IPS DF 4.7 (cell line): ENCODE measurements at regions not wholly inside any gene's neighbourhood (a gene's known extent, or its start where the extent isn't known, plus 50 kb on each side); places are given as distances from the start of the nearest gene placed in this dataset.
"Not testable (repeated sequence)": the region's sequence is repeated elsewhere in the genome, so short reads cannot be mapped to it uniquely, and the experiment has no call there.

Experiments used
- DNase-seq: peaks from one replicate; pipeline ENCODE4 v3.0.0-alpha.2; 2013; ENCODE audit warnings: low spot score; ENCODE audit errors: extremely low read depth

DNA sequence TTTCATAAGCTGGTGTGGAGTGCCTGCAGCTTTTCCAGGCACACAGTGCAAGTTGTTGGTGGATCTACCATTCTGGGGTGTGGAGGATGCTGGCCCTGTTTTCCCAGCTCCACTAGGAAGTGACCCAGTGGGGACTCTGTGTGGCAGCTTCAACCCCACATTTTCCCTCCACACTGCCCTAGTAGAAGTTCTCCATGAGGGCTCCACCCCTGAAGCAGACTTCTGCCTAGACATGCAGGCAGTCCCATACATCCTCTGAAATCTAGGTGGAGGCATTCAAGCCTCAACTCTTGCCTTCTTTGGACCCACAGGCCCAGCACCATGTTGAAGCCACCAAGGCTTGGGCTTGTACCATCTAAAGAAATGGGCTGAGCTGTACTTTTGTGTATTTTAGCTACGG lies 206.2 kb upstream of the GRM7 start:
- DNase-seq, result no peak

DNA sequence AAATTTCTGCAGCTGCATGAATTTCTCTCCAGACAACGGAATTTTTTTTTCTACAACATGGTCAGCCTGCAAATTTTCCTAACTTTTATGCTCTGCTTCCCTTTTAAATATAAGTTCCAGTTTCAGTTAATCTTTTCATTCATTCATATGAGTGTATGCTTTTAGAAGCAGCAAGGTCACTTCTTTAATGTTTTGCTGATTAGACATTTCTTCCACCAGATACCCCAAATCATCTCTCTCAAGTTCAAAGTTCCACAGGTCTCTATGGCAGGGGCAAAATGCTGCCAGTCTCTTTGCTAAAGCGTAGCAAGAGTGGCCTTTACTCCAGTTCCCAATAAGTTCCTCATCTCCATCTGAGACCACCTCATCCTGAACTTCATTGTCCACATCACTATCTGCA lies 205.6 kb upstream of the GRM7 start:
- DNase-seq, result no peak

DNA sequence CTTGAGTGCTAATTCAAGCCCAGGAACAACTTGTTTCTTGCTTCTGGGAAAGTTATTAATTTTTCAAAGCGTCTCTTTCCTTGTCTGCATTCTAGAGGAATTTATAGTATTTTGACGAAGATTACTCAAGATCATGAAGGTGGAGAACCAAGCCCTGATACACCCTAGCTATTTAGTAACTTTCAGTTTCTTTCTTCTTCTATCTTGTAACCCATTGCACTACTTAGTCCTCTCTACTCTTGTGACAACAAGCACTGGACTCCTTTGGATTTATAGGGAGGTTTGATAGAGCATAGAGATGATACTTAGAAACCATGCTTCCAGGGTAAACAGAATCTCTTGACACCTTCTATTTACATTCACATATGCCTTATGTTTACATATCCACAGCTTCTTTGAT lies 203.3 kb upstream of the GRM7 start:
- DNase-seq, result no peak

DNA sequence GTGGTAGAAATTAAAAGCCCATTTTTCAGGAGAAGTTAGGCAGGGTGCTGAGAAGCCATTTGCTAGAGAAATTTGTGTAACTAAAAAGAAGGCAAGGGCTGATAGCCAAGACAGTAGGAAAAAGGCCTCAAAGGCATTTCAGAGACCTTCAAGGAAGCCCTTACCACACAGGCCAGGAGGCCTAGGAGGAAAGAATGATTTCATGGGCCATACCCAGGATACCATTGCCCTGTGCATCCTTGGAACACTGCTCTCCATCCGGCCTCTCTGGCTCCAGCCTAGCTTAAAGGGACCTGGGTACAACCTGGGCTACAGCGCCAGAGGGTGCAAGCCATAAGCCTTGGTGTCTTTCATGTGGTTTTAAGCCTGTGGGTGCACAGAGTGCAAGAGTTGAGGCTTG lies 193.6 kb upstream of the GRM7 start:
- DNase-seq, result no peak

DNA sequence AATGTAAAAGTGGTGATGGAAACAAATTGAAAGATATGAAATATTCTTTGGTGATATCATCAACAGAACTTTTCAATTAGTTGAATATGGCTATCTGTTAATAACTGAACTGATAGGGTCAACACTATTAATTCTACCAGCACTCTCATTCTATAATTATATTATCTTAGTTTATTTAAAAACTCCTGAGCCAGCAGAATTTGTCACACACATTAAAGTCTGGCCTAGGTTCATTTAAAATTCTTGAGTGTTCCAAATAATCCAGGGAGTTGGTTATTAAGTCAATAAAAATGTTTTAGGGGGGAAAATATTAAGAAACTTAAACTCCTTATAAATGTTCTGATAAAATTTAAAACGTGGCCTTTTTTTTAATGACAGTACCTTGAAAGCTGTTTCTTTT lies 189.6 kb upstream of the GRM7 start:
- no peak for DNase-seq

DNA sequence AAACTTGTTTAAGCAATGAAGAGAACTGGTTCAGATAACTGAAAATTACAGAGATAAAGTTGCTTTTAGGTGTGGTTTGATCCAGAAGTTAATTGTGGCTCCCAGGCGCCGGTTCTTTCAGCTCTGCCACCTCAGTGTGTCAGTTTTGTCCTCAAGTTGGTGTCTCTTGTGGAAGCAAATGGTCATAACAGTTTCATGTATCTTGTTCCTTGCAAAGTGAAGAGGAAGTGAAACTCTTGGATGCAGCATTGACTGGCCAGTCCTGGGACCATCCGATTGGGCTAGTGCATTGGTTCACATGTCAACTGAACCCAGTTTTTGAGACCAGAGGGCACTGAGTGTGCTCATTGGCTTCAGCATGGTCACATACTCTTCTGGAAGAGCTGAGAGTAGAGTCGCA lies 181.4 kb upstream of the GRM7 start:
- no peak for DNase-seq

DNA sequence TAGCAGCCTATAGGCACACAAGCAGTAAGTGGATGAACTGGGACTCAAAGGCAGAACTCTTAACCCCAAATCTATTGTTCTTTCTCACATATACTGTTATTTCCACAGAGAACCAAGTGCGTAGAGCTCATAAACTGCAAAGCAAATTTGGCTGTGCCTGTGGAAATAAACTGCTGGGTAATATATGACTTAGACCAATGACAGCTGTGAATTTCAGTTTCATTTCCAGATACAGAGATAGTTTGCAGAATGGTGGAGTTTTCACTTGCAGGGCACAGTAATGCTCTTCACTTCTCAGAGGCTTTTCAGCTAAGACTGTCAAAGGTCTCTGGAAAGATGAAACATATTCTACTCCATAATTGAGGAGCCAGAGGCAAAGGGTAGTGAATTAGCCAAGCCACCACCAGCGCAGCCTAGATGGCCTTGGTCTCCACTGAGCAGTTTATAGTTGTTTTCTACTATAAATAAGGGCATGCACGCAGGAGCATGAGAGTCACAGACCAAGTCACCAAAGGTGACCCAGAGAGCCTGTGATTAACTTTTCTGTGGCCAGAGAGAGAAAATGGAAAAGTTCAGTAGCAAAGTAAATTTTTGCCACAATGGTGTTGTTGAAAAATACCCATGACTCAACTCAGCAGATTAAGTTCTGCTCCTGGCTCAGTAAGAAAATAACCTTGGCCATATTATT lies 180.7 kb upstream of the GRM7 start:
- no peak for DNase-seq

DNA sequence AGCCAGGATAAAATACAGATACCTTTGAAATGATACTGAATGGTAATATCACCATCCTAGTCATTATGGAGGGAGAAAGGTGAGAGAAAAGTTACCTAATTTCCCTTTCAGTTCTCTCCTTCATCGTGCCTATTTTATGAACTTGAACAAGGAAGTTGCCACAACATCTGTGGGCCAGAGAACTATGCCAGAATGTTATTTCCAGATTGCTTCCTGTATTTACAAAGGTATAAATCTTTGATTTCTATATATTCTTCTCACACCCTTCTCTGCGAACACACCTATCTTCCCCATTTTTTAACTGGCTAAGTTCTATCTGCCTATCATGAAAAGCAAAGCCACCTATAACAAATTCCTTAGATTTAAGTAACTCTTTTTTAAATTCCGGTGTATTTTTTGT lies 163.6 kb upstream of the GRM7 start:
- no peak for DNase-seq

DNA sequence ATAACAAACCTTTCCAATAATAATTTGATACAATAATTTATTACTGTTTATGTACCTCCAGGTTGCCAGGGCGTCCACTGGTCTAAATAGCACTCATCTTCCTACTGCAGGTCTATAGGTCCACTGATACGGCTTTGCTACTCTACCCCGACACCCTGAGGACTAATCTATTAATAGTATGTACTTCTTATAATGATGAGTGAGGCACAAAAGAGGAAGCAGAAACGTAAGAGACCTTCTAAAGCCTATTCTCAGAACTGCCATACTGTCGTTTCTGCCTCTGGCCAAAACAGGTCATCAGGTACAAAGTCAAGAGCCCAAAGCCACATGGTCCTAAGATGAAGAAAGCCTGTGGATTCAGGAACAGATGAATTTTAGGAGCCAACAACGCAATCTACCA lies 163.2 kb upstream of the GRM7 start:
- DNase-seq, result no peak

DNA sequence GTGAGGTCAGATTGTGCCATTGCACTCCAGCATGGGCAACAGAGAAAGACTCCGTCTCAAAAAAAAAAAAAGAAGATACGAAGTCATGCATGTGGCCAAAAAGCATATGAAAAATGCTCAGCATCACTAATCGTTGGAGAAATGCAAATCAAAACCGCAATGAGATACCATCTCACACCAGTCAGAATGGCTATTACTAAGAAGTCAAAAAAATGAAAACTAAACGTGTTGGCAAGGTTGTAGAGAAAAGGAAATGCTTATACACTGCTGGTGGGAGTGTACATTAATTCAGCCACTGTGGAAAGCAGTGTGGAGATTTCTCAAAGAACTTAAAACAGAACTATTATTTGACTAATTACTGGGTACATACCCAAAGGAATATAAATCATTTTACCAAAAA lies 156.1 kb upstream of the GRM7 start:
- not testable (repeated sequence) for DNase-seq

DNA sequence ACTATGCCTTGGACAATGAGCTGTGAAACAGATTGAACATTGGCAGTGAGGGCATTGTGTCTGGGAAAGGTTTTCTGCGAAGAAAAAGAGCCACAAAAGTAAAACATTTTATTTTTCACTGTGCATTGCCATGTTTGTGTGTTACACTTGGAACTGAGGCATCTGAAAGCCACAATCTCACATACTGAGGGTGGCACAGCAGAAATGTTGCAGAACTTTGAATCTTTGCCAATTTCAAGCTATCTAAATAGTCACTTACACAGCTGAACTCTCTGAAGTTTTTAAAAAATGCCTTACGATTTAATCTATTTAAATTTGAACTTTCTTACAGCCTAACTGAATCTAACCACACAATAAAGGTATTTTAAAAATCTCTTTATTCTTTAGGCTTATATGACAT lies 154.1 kb upstream of the GRM7 start:
- no peak for DNase-seq

DNA sequence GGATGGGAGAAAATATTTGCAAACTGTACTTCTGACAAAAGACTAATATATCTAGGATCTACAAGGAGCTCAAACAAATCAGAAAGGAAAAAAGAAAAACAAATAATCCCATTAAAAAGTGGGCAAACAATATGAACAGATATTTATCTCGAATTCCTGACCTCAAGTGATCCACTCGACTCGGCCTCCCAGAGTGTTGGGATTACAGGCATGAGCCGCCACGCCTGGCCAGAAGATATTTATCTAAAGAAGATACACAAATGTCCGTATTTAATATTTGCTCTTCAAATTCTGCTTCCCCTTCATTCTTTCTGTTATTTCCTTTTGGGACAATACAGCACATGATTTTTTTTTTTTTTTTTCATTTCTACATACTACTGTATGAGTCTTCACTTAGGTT lies 151.7 kb upstream of the GRM7 start:
- no peak for DNase-seq

DNA sequence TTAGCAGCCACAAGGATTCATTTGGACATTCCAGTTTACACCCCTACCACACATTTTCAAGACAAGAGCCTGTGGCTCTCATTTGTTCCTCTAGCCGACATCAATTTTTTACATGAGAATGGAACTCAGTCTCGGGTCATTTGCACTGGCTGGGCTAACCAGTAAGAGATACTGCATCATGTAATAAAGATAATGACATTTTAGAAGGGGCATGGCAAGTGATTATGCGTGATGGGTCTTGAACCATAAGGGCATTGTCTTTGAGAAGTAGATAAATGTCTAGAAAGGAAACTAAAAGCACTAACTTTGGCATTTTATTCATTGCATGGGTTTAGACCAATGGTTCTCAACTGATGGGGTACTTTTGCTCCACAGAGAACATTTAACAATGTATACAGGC lies 146.0 kb upstream of the GRM7 start:
- no peak for DNase-seq

DNA sequence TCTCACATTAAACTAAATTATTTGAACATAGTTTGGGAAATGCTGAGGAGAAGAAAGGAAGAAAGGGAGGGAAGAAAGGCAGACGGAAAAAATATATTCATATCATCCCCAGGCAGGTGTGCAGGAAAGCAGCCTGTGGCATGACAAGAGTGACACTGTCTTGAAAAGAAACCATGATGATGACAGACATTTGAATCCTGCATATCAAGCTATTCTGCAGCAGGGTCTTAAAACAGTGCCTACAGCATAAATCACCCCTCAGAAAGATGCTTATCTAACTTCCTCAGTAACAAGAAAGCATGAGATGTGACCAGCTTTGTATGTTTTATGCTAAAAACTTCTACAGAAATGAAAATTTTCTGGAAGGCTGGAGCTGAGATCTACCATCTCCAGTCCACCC lies 144.5 kb upstream of the GRM7 start:
- DNase-seq, result no peak

DNA sequence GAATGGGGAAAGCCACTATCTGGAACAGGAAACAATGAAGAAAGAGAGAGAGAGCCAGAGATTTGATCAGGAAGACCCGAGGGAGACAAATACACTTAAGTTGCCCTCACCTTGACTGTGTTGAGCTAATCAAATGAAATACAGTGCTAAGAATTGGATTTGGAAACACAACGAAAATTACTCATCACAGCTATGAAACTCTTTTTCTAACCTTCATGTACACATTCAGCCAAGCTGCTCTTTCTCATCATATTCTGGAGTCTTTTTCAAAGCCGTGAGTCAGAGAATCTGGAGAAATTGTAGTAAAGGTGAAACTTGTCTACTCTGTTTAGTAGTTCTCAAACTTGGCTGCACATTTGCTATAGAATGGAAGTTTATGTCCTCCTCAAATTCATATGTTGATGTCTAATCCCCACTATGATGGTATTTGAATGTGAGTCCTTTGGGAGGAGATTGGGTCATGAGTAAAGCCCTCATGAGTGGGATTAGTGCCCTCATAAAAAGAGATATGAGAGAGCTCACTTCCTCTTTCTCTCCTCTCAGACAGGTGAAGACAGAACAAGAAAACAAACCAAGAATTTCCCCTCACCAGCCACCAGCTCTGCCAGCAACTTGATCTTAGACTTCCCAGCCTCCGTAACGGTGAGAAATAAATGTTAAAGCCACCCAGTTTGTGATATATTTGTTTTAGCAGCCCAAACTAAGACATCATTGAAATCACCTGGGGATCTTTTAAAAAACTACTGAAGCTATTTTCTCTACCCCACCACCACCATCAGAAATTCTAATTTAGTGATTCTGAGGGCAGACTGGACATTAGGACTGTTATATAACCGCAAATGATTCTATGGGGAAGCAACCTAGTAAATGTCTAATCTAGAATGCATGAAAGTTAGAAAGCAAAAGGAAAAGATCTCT lies 143.6 kb upstream of the GRM7 start:
- DNase-seq, result no peak

DNA sequence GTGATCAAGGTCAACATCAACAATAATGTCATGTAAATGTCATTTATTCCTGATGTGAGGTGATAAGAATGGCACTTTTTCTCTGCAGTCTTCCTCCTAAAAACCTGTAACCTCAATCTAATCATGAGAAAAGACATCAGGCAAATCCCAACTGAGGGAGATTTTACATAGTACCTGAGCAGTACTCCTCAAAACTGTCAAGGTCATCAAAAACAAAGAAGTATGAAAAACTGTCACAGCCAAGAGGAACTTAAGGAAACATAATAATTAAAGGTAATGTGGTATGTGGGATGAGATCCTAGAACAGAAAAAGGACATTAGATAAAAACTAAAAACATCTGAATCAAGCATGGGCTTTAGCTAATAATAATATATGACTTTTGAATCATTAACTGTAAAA lies 140.9 kb upstream of the GRM7 start:
- DNase-seq, result no peak

DNA sequence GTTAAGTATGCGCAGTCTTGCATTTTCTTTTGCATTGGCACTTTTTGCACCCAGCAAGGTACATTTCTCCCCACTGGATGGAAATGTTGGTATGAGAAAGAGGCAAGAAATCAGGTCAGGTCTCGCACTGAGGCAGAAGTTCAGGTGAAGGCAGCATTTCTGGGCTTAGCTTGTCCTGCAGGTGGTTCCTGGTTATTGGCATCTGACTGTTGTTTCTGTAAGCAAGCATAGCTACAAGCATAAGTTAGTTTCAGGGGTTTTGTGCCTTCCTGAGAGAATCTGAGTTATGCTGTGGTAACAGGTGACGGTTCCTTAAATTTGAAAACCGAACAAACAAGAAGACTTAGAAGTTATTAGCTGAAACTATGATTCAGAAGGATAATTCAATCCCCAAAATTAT lies 139.4 kb upstream of the GRM7 start:
- DNase-seq, result no peak

DNA sequence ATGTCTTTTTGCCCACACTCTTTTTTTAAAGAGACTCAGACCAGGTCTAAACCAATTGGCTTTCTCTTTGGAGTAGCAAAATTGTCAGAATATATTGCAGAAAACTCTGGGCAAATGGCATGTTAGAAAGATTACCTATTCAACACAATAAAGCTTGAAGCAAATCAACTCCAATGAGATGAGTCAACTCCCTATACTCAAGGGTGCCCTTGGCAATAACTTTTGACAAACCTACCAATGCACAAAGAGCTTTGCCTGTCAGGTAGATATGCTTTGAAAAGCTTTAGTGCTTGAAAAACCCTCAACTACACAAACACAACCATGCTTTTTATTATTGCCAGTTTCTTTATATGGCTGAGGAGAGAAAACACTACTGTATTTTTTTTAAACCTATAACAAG lies 137.7 kb upstream of the GRM7 start:
- no peak for DNase-seq

DNA sequence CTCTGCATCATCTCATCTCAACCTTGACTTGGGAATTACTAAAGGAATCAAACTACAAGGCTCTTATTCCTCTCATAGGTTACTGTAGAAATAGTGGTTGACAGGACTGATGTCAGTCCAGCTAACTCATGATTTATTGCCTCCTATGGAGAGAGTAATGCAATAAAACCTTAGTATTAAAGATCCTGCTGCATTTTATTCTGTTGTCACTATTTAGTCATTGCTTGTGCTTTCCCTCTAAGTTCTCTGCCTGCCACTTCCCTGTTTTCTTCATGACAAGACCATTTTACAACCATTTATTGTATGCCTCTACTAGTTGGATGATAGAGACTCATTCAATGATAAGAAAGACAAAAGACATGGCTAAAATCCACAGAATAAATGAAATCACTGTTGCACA lies 134.1 kb upstream of the GRM7 start:
- DNase-seq, result no peak

DNA sequence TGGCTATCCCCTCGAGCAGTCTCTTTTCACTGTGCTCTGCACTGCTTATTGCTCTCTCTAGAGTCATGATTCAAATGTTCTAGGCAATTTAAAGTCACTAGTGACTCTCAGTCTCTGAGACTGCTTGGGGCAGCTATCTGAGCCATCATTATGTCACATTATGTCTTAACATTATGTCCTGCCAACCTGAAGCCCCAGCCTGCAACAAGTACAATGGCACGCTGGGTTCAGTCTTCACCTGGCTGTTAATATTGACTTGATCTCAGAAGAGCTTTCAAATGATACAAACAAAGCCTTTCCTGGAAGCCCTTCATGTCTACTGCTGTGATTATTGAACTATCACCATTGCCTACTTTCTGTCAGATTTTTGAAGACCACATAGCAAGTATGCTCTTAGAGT lies 128.1 kb upstream of the GRM7 start:
- no peak for DNase-seq

DNA sequence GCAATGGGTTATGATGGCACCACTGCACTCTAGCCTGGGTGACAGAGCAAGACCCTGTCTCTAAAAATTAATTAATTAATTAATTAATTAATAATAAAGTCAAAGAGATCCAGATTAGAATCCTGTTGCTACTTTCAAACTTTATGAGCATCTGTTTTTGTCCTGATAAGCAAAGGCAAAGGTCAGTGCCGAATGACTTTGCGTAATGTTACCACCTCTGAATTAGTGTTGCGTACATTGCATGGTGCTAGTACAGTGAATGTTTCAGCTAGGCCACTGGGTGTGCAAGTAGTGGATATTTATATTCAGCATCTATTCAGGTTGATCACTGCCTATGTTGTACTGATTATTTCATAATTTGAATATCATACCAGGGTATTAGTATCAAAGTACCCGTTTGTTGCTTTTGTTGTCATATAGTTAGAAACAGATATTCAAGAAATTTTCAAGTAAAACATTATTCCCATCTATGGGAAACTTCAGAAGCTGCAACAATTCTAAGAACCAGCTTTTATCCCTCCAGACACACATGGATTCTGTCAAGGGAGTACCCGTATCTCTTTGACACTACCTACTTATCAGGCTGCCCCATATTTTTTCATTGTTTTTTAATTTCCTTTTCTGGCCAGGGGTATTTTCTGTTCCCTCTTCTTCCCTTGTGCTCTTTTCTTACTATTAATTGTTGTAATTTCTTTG lies 127.1 kb upstream of the GRM7 start:
- DNase-seq, result no peak

DNA sequence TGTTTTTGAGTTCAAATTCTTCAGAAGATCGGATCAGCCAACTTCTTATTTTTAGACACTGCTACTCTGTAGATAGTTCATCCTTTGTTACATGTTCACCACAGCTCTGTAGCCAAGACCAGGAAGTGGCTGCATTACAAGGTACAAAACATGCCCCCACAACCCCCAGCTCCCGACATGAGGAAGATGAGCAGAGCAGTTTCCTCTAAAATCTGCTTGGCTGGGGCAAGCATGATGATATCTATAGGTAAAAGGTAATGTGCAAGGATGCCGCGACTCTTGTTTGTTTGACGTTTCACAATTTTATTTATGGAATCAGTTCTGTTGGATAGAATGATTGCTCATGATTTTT lies 126.5 kb upstream of the GRM7 start:
- no peak for DNase-seq
